Thyroid gland (tissue), 4 donors: ENCODE measurements at regions not wholly inside any gene's neighbourhood (a gene's known extent, or its start where the extent isn't known, plus 50 kb on each side); places are given as distances from the start of the nearest gene placed in this dataset.

Experiments
- DNase-seq, 2 donors: peaks; one replicate each; pipeline ENCODE4 v3.0.0-alpha.2; 2019
- H3K27ac ChIP-seq, 3 donors: fragments of 200-600 bp; sonication (generic); 1 replicate in 2 of 3; 2 replicates in 1 of 3; pipeline ENCODE4 v1.5.1; 2016 to 2019; ENCODE audit warnings: mild to moderate bottlenecking in 1 of 3, moderate library complexity in 1 of 3
- H3K27me3 ChIP-seq: fragments of 200-600 bp; sonication (generic); one replicate; pipeline ENCODE4 v1.5.1; 2019
- H3K36me3 ChIP-seq, 2 donors: fragments of 200-600 bp; sonication (generic); one replicate each; pipeline ENCODE4 v1.5.1; 2016 to 2019
- H3K4me1 ChIP-seq, 2 donors: fragments of 200-600 bp; sonication (generic); one replicate each; pipeline ENCODE4 v1.5.1; 2017 to 2019
- H3K4me3 ChIP-seq, 3 donors: fragments of 200-600 bp; sonication (generic); replicated peaks in 1 of 3; 1 replicate in 2 of 3; 2 replicates in 1 of 3; pipeline ENCODE4 v1.5.1; 2016; ENCODE audit warnings: mild to moderate bottlenecking in 1 of 3
- H3K9me3 ChIP-seq: fragments of 200-600 bp; sonication (generic); one replicate; pipeline ENCODE4 v1.5.1; 2017
- POLR2A ChIP-seq, 2 donors: fragments of 450-650 bp; IDR thresholded peaks; one replicate each; pipeline ENCODE4 v1.6.1; 2017; ENCODE audit warnings: antibody characterized with exemption in 2 of 2, mild to moderate bottlenecking in 2 of 2, moderate library complexity in 1 of 2
- WGBS, 2 donors: methylation state at CpG; one replicate each; pipeline ENCODE4 v1.1.5; 2017; 5-methylcytosine and 5-hydroxymethylcytosine counted together
- intact Hi-C: fragments of 100-400 bp; cut with DNase I; formaldehyde crosslinking; loops from one replicate; pipeline ENCODE4 v1.15.1; 2023
- TF ChIP-seq, protein P1 (sequence below), 6 experiments: fragments of 200-600 bp in 3 of 6; fragments of 450-650 bp in 3 of 6; sonication (generic) in 3 of 6; IDR thresholded peaks; one replicate each; pipeline ENCODE4 v1.5.1; 2016 to 2019; ENCODE audit warnings: antibody characterized with exemption in 6 of 6, mild to moderate bottlenecking in 2 of 6, inconsistent platforms in 1 of 6, moderate library complexity in 1 of 6

DNA sequence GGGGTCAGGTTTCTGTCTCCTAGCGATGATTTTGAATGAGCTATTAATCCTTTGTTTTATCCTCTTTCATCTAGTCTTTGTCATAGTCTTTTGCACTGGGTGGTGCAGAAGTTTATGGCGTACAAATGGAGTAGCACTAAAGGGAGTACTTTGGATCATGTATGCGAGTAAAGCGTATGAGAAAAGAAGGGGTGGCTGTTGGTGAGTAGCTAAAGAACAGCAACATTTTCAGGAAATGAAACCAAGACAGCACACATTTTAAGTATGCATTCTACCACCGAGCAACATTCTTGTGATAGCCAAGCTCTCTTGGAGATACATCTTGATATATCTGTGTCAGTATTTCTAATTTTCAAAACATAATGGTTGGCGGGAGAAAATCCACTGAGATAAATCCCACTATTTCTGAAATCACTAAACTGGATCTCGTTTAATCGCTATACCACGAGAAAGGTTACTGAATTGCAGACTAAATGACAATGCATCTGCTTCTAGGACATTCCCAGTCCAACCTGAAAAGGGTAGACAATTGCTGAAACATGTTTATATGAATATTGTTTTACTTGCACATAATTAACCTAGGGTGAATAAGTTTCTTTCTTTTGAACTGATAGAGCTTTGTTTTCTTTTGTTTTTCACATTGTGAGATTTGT, 196.1 kb downstream of the TRIM27 start:
- WGBS, 2 donors = 66 to 74% methylated on average over 9 of the region's 9 CpGs

DNA sequence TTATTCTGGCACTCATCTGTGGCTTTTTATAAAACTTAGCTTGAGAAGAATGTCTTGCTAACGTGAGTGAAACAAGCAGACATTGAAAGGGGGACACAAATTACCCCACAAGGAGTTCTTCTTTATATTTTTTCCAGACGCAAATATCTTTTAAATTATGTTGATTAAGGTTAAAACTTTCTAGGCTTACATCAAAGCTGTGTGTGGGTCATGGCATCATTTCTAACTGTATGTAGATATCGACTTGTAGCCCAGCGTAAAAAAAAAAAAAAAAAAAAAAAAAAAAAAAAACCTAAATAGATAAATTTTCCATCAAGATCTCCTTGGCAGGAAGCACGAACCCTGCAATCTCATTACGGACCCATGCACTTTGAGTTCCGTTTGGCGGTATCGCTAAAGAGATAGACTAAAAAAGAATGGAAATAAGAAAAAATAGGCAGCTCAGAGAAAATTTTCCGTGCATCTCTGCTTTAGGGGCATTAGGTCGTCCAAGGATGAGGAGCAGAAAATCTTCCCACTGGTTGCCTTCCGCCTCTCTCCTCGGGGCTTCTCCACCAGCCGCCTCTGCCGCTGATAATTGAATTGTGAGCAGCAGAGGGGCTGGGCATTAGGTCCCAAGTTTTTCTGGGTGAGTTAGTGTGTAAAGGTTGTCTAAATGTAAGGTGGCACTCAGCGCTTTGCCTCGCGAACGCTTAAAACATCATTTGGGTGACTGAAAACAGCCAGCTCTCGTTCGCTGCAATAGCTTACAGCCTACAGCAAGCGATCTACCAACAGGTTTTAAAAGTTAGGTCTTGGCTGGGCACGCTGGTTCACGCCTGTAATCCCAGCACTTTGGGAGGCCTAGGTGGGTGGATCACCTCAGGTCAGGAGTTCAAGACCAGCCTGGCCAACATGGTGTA, 194.0 kb downstream of the TRIM27 start:
- Histone ChIP-seq H3K27ac (no peak overlapping the region), H3K36me3 (no peaks in the 10 kb centered on the region), H3K4me1 (peaks cover 0 to 3% of the 10 kb centered on the region in 2 donors), H3K9me3 (no peaks in the 10 kb centered on the region), H3K27me3 (no peaks in the 10 kb centered on the region), H3K4me3 (peak overlapping the region in 1 of 3 donors; percentile 44)
- TF ChIP-seq POLR2A (IDR thresholded peaks at IDR 0.05) = no peak
- TF ChIP-seq, protein P1, sequence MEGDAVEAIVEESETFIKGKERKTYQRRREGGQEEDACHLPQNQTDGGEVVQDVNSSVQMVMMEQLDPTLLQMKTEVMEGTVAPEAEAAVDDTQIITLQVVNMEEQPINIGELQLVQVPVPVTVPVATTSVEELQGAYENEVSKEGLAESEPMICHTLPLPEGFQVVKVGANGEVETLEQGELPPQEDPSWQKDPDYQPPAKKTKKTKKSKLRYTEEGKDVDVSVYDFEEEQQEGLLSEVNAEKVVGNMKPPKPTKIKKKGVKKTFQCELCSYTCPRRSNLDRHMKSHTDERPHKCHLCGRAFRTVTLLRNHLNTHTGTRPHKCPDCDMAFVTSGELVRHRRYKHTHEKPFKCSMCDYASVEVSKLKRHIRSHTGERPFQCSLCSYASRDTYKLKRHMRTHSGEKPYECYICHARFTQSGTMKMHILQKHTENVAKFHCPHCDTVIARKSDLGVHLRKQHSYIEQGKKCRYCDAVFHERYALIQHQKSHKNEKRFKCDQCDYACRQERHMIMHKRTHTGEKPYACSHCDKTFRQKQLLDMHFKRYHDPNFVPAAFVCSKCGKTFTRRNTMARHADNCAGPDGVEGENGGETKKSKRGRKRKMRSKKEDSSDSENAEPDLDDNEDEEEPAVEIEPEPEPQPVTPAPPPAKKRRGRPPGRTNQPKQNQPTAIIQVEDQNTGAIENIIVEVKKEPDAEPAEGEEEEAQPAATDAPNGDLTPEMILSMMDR (IDR thresholded peaks at IDR 0.05) = no peak
- DNase-seq = no peak
- whole genome bisulfite sequencing, 2 donors = 13 to 14% methylated on average over 19 to 24 of the region's 24 CpGs
- intact Hi-C loops = no loop called here

More for the DNA sequence above, 196.1 kb downstream of the TRIM27 start:
- Histone ChIP-seq H3K36me3 (no peaks in the 10 kb centered on the region), H3K4me1 (peaks cover 0 to 3% of the 10 kb centered on the region in 2 donors), H3K9me3 (no peaks in the 10 kb centered on the region), H3K4me3 (no peak overlapping the region), H3K27me3 (no peaks in the 10 kb centered on the region), H3K27ac (no peak overlapping the region)
- no peak for DNase-seq
- intact Hi-C loops = no loop called here
- TF ChIP-seq, protein P1 (IDR thresholded peaks at IDR 0.05) = no peak
- TF ChIP-seq POLR2A (IDR thresholded peaks at IDR 0.05) = no peak

DNA sequence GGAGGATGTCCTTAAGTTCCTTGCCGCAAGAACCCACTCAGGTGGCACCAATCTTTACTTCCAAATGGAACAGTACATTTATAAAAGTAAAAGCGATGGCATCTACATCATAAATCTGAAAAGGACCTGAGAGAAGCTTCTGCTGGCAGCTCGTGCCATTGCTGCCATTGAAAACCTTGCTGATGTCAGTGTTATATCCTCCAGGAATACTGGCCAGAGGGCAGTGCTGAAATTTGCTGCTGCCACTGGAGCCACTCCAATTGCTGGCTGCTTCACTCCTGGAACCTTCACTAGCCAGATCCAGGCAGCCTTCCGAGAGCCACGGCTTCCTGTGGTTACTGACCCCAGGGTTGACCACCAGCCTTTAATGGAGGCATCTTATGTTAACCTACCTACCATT, 191.7 kb downstream of the TRIM27 start:
- H3K4me3 ChIP-seq = no peak overlapping the region
- no peaks in the 10 kb centered on the region for H3K27me3 ChIP-seq
- H3K4me1 ChIP-seq = peaks cover 0 to 3% of the 10 kb centered on the region in 2 donors
- no peak overlapping the region for H3K27ac ChIP-seq
- no peaks in the 10 kb centered on the region for H3K9me3 ChIP-seq
- DNase-seq = no peak
- intact Hi-C loops = no loop called here
- WGBS, 2 donors = 46 to 54% methylated on average over 5 of the region's 5 CpGs
- H3K36me3 ChIP-seq = no peaks in the 10 kb centered on the region
- no peak for TF ChIP-seq POLR2A (IDR thresholded peaks at IDR 0.05)
- TF ChIP-seq, protein P1 (IDR thresholded peaks at IDR 0.05) = no peak

DNA sequence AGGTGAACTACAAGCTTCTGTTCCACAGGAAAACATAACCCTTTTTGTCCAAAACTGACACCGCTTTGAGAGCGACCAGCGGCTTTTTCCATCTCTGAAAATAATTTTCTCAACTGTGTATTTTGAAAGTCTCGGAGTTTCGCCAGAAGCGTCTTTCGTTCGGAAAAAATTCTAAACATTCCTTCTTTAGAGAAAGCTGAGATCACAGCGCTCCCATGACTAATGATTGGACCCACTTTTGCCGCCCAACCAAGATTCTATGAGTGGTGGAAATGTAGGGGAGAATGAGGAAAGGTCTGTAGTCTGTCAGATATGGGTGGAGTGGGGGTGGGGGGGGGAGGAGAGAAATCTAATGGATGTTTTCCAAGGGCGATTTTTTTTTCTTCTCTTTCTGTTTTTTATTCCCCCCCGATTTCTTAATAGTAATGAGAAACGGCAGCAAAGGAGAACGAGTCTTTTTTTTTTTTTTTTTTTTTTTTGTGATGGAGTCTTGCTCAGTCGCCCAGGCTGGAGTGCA, 189.3 kb downstream of the TRIM27 start:
- 14 to 42% methylated on average over 15 of the region's 15 CpGs for WGBS, 2 donors
- Histone ChIP-seq H3K4me3 (no peak overlapping the region), H3K27ac (no peak overlapping the region), H3K36me3 (no peaks in the 10 kb centered on the region), H3K27me3 (no peaks in the 10 kb centered on the region), H3K4me1 (peaks cover 0 to 3% of the 10 kb centered on the region in 2 donors), H3K9me3 (no peaks in the 10 kb centered on the region)
- TF ChIP-seq, protein P1 (IDR thresholded peaks at IDR 0.05) = no peak
- no peak for TF ChIP-seq POLR2A (IDR thresholded peaks at IDR 0.05)
- intact Hi-C loops = no loop called here
- DNase-seq = no peak

DNA sequence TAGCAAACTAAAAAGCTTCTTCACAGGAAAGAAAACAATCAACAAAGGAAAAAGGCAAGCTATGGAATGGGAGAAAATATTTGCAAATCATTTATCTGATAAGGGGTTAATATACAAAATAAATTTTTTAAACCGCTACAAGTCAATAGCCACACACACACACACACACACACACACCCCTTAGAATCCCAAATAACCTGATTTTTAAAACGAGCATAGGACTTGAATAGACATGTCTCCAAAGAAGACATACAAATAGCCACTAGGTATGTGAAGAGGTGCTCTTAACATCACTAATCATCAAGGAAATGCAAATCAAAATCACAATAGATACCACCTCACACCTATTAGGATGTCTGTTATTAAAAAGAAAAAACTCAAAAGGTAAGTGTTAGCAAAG, 187.7 kb downstream of the TRIM27 start:
- Histone ChIP-seq H3K36me3 (no peaks in the 10 kb centered on the region), H3K9me3 (no peaks in the 10 kb centered on the region), H3K4me1 (no peaks in the 10 kb centered on the region), H3K4me3 (no peak overlapping the region), H3K27me3 (no peaks in the 10 kb centered on the region), H3K27ac (no peak overlapping the region)
- no peak for DNase-seq
- WGBS, 2 donors = 8 to 9% methylated on average over 2 of the region's 2 CpGs
- intact Hi-C loops = no loop called here
- TF ChIP-seq POLR2A (IDR thresholded peaks at IDR 0.05) = no peak
- TF ChIP-seq, protein P1 (IDR thresholded peaks at IDR 0.05) = no peak
